ENCODE measurements at regions not wholly inside any gene's neighbourhood (a gene's known extent, or its start where the extent isn't known, plus 50 kb on each side); places are given as distances from the start of the nearest gene placed in this dataset.

DNA sequence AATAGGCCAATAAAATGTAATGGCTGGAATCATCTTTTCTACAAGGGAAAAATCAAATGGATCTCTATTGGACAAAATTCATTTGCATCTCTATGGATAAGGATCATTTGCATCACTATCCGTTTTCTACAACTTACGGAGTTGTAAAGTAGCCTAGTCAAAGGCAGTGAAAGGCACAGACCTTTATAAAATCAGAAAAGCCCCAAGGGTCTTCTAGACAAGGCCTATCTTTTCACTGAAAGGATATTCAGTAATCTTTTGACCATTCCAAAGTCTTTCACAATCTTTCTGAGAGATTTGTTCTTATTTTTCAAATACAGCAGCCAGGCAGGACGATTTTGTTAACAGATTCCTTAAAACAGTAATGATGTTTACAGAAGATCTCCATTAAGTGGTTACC is 119.5 kb upstream of the JADE1 start:
- no peak overlapping the region for H3K4me2 ChIP-seq (ENCODE audit: low read depth, low read length, poor library complexity, severe bottlenecking)

DNA sequence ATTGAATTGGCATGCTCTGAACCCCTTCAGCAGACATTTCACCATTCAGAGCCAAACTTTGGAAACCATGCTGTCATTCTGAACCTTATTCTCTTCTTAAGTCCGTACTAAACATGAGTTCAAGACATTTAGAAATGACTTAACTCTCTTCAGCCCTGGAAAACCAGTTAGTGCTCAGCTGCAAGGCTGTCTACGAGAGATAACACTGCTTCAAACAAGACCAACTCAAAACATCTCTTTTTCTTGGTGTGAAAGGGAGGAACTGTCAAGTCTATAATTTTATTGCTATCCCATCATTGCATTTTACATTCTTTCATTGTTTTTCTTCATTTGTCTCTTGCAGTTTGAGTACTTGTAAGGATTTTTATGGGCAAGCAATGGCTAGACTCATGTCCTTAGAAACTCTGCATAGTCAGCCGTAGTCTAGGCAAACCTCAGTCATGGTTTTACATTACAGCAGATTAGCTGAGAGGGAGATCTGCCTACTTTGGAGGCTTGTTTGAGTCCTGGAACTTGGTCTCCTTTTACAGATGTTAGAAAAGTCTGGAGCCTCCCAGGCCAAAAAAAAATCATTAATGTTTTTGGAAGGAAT is 120.6 kb upstream of the JADE1 start:
- no peaks in the 10 kb centered on the region for H3K9me3 ChIP-seq (ENCODE audit: insufficient read depth, low read depth, low read length)
- H3K9ac ChIP-seq (ENCODE audit: low read depth, low read length, poor library complexity, severe bottlenecking) = no peak overlapping the region
- no peaks in the 10 kb centered on the region for H3K79me2 ChIP-seq (ENCODE audit: insufficient read depth, low read length)
- TF ChIP-seq, protein P1, sequence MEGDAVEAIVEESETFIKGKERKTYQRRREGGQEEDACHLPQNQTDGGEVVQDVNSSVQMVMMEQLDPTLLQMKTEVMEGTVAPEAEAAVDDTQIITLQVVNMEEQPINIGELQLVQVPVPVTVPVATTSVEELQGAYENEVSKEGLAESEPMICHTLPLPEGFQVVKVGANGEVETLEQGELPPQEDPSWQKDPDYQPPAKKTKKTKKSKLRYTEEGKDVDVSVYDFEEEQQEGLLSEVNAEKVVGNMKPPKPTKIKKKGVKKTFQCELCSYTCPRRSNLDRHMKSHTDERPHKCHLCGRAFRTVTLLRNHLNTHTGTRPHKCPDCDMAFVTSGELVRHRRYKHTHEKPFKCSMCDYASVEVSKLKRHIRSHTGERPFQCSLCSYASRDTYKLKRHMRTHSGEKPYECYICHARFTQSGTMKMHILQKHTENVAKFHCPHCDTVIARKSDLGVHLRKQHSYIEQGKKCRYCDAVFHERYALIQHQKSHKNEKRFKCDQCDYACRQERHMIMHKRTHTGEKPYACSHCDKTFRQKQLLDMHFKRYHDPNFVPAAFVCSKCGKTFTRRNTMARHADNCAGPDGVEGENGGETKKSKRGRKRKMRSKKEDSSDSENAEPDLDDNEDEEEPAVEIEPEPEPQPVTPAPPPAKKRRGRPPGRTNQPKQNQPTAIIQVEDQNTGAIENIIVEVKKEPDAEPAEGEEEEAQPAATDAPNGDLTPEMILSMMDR (conservative IDR thresholded peaks at IDR 0.05; ENCODE audit: low read length) = no peak
- no peak for TF ChIP-seq EZH2phosphoT487 (IDR thresholded peaks at IDR 0.05; ENCODE audit: borderline replicate concordance)
- no peak overlapping the region for H3K4me2 ChIP-seq (ENCODE audit: low read depth, low read length, poor library complexity, severe bottlenecking)
- no peaks in the 10 kb centered on the region for H3K9me2 ChIP-seq (replicated peaks; ENCODE audit: low read depth, low read length)
- no peaks in the 10 kb centered on the region for H3F3A ChIP-seq (ENCODE audit: low read depth)
- no peaks in the 10 kb centered on the region for H4K20me1 ChIP-seq (ENCODE audit: insufficient read depth, low read length, poor library complexity, severe bottlenecking)
- no peaks in the 10 kb centered on the region for H3K4me1 ChIP-seq (ENCODE audit: insufficient read depth, low read length, poor library complexity, severe bottlenecking)
- H3K4me3 ChIP-seq (ENCODE audit: low read length, poor library complexity, severe bottlenecking) = no peak overlapping the region
- no peaks in the 10 kb centered on the region for H3K36me3 ChIP-seq (ENCODE audit: insufficient read depth, low read length)
- no peak overlapping the region for H2AFZ ChIP-seq (ENCODE audit: low read length)
- H3K27me3 ChIP-seq (ENCODE audit: insufficient read depth, low read length, poor library complexity, severe bottlenecking) = no peaks in the 10 kb centered on the region

More for the DNA sequence above, 119.5 kb upstream of the JADE1 start:
- Histone ChIP-seq H3K79me2 (ENCODE audit: insufficient read depth, low read length) (no peaks in the 10 kb centered on the region), H3K9me3 (ENCODE audit: insufficient read depth, low read depth, low read length) (no peaks in the 10 kb centered on the region), H3K36me3 (ENCODE audit: insufficient read depth, low read length) (no peaks in the 10 kb centered on the region), H4K20me1 (ENCODE audit: insufficient read depth, low read length, poor library complexity, severe bottlenecking) (no peaks in the 10 kb centered on the region), H3K9ac (ENCODE audit: low read depth, low read length, poor library complexity, severe bottlenecking) (no peak overlapping the region), H3K4me1 (ENCODE audit: insufficient read depth, low read length, poor library complexity, severe bottlenecking) (no peaks in the 10 kb centered on the region), H2AFZ (ENCODE audit: low read length) (no peak overlapping the region), H3F3A (ENCODE audit: low read depth) (no peaks in the 10 kb centered on the region), H3K4me3 (ENCODE audit: low read length, poor library complexity, severe bottlenecking) (no peak overlapping the region), H3K27me3 (ENCODE audit: insufficient read depth, low read length, poor library complexity, severe bottlenecking) (no peaks in the 10 kb centered on the region), H3K9me2 (replicated peaks; ENCODE audit: low read depth, low read length) (no peaks in the 10 kb centered on the region)
- TF ChIP-seq EZH2phosphoT487 (IDR thresholded peaks at IDR 0.05; ENCODE audit: borderline replicate concordance) = no peak
- TF ChIP-seq, protein P1 (conservative IDR thresholded peaks at IDR 0.05; ENCODE audit: low read length) = no peak

DNA sequence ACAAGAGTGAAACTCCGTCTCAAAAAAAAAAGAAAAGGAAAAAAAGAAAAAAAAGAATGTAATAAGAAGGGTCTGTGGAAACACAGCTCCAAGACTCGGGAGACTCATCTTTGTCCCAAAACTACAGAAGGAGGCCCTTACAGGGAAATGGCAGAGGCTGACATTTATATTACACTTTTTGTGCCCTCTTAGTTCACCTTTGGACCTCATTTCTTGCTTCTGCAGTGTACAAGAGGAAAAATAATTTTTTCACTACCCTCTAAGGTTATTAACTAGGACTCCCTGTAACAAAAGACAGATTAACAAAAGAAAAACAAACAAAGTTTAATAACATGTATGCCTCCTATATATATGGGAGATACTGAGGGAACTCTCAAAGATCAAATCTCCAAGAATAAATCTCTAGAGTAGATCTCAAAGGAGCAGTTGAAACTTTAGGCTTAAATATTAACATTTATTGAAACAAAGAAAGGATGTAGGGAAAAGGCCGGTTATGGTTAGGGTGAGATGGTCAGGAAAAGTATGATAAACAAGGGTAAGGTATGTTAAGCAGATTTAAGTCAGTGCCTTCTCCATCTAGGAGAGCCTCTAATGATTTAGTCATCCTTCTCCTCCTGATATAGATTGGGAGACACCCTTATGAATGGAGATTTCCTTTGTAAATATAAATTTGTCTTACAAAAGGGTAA is 121.3 kb upstream of the JADE1 start:
- Histone ChIP-seq H3K9ac (ENCODE audit: low read depth, low read length, poor library complexity, severe bottlenecking) (no peak overlapping the region), H2AFZ (ENCODE audit: low read length) (no peak overlapping the region), H3K27me3 (ENCODE audit: insufficient read depth, low read length, poor library complexity, severe bottlenecking) (no peaks in the 10 kb centered on the region), H3K4me3 (ENCODE audit: low read length, poor library complexity, severe bottlenecking) (no peak overlapping the region), H3K4me2 (ENCODE audit: low read depth, low read length, poor library complexity, severe bottlenecking) (no peak overlapping the region), H4K20me1 (ENCODE audit: insufficient read depth, low read length, poor library complexity, severe bottlenecking) (no peaks in the 10 kb centered on the region), H3K9me3 (ENCODE audit: insufficient read depth, low read depth, low read length) (no peaks in the 10 kb centered on the region), H3F3A (ENCODE audit: low read depth) (no peaks in the 10 kb centered on the region), H3K36me3 (ENCODE audit: insufficient read depth, low read length) (no peaks in the 10 kb centered on the region), H3K79me2 (ENCODE audit: insufficient read depth, low read length) (no peaks in the 10 kb centered on the region), H3K9me2 (replicated peaks; ENCODE audit: low read depth, low read length) (no peaks in the 10 kb centered on the region), H3K4me1 (ENCODE audit: insufficient read depth, low read length, poor library complexity, severe bottlenecking) (no peaks in the 10 kb centered on the region)
- TF ChIP-seq, protein P1 (conservative IDR thresholded peaks at IDR 0.05; ENCODE audit: low read length) = no peak
- TF ChIP-seq EZH2phosphoT487 (IDR thresholded peaks at IDR 0.05; ENCODE audit: borderline replicate concordance) = no peak
